Suprapubic skin (tissue), 3 donors: ENCODE measurements at regions not wholly inside any gene's neighbourhood (a gene's known extent, or its start where the extent isn't known, plus 50 kb on each side); places are given as distances from the start of the nearest gene placed in this dataset.

ENCODE experiments used
- POLR2AphosphoS5 ChIP-seq, 3 donors: sonication (generic); formaldehyde crosslinking; IDR thresholded peaks; one replicate each; pipeline ENCODE4 v1.6.1; 2017; ENCODE audit warnings: antibody characterized with exemption in 3 of 3
- TF ChIP-seq, protein P1 (sequence below), 2 donors: fragments of 200-600 bp in 1 of 2; fragments of 450-650 bp in 1 of 2; sonication (generic) in 1 of 2; IDR thresholded peaks; one replicate each; pipeline ENCODE4 v1.5.1; 2016 to 2019; ENCODE audit warnings: antibody characterized with exemption in 2 of 2, mild to moderate bottlenecking in 1 of 2, moderate library complexity in 1 of 2

DNA sequence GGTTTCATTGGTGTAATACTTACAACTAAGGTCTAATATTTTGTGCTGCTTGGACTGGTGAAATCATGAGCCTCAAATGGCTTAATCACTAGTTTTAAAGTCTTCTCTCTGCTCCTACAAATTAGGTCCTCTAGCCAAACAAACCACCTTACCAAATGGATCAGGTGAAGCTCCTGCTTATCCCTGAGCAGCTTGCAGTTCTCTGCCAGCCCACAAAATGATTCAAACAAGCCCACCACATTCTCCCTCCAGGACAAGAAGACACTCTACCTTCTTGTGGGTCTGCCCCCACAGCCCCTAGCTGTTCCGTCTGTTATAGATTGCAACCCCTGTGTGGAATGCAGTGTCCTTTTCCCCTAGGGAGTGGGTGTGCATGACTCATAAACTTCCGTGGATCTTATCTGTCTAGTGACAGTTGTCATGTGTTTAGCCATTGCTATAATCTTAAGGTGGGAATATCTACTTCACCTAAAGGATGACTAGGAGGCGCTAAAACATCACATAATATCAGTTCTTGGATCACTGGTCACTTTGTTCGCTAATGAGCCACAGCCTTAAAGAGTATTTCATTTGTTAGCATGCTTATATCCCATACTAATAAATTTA lies 940.5 kb upstream of the MANEA start:
- TF ChIP-seq, protein P1, sequence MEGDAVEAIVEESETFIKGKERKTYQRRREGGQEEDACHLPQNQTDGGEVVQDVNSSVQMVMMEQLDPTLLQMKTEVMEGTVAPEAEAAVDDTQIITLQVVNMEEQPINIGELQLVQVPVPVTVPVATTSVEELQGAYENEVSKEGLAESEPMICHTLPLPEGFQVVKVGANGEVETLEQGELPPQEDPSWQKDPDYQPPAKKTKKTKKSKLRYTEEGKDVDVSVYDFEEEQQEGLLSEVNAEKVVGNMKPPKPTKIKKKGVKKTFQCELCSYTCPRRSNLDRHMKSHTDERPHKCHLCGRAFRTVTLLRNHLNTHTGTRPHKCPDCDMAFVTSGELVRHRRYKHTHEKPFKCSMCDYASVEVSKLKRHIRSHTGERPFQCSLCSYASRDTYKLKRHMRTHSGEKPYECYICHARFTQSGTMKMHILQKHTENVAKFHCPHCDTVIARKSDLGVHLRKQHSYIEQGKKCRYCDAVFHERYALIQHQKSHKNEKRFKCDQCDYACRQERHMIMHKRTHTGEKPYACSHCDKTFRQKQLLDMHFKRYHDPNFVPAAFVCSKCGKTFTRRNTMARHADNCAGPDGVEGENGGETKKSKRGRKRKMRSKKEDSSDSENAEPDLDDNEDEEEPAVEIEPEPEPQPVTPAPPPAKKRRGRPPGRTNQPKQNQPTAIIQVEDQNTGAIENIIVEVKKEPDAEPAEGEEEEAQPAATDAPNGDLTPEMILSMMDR (IDR thresholded peaks at IDR 0.05), result no peak
- TF ChIP-seq POLR2AphosphoS5 (IDR thresholded peaks at IDR 0.05), result no peak
